Right forelimb (tissue), 1 donor: ENCODE measurements at regions not wholly inside any gene's neighbourhood (a gene's known extent, or its start where the extent isn't known, plus 50 kb on each side); places are given as distances from the start of the nearest gene placed in this dataset.
"Not testable (repeated sequence)": the region's sequence is repeated elsewhere in the genome, so short reads cannot be mapped to it uniquely, and the experiment has no call there.

Experiments
- DNase-seq: peaks from one replicate; pipeline ENCODE4 v3.0.0-alpha.2; 2018

DNA sequence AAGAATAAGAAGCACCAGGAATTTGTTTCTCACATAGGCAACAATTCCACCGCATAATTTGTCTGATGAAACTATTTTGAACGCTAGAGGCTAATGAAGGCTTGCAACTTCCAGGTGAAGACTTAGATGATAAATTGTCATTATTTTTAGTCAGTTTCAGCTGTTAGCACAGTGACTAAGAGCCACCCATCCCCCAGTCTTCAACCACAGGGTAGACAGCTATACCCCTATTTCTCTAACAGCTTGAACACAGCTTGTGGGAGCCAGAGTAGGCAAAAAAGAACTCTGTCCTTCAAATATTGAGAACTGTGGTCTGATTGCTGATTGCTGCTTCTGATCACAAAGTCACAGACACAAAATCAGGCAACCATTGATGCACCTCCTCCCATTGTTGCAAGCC lies 1124.8 kb upstream of the PRR20A start:
- DNase-seq, result no peak

DNA sequence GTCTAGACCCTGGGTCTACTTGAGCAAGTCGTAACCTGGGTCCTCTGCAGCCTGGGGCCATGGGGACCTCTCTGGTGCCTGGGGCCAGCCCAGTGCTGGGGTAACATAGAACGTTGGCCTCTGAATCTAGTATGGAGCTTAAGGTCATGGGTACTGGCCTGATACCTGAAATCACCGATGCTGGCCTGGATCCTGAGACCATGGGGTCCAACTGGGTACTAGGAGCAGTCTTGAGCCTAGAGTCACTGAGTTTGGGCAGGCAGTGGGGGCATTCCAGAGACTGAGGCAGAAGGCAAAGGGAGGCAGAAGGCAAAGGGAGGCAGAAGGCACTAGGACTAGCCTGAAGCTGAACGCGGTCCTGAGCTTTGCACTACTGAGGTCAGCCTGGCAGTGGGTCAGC lies 1121.1 kb upstream of the PRR20A start:
- no peak for DNase-seq

DNA sequence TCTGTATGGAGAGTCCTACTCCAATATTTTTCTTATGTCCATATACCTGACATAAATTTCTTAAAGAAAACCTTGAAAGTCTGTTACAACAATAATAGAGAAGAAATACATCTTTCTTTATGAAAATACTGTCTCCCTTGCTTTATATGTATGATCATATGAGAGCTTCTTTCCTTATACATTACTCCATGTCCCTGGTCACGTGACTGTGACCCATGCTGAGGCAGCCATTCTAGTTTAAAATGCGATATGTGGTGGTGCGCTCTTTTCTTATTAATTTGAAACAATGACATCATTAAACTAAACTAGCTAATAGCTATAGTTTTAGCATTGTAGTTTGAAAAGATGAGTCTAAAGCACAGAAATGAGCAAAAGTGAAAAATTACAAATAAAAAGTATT lies 1120.3 kb upstream of the PRR20A start:
- DNase-seq, result no peak

DNA sequence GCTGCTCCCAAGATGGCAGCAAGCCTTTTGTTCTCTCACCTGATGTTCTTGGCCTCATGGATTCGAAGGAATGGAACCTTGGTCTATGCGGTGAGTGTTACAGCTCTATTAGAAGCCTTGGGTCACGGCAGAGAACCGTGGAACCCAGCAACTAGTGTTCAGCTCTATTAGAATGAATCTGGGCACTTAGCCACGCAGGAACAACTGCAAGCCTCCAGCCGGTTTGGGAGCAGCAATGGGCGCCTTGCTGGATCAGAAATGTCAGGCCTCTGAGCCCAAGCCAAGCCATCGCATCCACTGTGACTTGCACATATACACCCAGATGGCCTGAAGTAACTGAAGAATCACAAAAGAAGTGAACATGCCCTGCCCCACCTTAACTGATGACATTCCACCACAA lies 1100.7 kb upstream of the PRR20A start:
- DNase-seq, result no peak

DNA sequence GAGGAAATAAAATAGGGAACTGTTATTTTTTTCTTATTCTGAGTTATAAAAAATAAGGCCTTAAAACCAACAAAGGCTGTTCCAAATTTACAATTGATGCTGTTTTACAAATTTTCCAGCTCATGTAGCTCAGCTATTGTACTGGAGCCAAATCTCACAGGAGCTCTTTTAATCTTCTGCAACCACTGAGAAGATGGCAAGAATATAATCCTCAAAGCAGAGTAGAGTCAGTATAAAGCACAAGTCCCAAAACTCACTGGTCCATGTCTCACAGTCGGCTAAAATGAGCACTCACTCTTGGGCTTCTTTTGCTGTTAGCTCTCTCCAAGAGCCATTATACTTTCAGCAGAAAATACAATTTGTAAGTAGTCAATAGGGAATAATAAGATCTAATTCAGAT lies 1074.4 kb upstream of the PRR20A start:
- no peak for DNase-seq

DNA sequence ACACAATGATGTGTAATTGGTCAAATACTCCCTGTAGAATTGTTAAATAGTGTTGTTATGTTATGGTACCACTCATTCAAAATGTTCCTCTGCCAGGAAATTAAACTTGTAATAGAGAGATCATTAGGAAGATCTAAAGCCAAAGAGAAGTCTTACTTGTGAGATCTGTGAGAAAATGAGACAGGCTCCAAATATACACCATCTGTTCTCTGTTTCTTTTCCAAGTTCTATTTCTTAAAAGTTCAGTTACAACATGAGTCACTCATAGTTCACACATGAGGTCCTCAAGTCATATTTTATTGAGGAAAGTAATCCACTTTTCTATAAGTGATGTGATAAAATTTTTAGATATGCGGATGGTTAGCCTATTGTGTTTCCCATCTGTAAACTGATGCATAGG lies 1038.1 kb upstream of the PRR20A start:
- no peak for DNase-seq

DNA sequence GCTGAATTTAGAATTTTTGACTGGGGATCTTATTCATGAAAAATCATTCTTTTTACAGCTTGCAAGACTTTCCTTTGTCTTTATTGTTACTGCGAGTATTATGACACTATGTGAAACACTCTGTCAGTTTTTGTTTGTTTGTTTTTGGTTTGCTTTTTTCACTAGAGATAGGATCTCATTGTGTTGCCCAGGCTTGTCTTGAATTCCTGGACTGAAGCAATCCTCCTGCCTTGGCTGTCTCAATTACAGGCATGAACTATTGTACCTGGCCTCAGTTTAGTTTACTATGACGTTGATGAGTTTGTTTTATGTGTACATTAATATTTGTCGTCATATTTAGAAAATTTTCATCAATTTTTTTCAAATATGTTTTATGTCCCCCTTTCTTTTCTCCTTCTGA lies 1030.0 kb upstream of the PRR20A start:
- no peak for DNase-seq

DNA sequence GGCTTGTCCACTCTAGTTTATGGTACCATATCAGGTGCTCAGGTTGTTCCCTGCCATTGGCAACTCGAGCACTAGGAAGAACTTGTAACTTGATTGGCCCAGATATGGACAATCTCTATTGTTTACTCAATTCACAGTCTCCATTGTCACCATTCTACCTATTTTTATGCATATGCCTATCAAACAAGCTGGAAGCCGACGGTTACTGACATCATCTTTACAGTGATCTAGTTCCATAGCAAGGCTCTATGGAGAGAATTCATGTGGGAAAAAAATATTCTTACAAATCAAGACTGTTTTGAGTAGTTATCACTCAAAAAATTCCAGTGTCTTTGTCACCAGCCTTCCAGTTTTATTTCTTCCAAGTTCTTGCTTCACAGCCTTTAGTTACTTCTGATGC lies 1006.2 kb upstream of the PRR20A start:
- no peak for DNase-seq

DNA sequence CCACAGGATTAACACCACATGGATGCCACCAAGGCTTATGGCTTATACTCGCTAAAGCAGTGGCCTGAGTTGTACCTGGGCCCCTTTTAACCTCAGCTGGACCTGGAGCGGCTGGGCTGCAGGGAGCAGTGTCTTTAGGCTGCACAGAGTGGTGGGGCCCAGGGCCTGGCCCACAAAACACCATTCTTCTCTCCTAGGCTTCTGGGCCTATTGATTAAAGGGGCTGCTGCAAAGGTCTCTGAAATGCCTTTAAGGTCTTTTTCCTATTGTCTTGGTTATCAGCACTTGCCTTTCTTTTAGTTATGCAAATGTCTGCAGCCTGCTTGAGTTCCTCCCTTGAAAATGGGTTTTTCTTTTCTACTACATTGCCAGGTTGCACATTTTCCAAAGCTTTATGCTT lies 973.9 kb upstream of the PRR20A start:
- no peak for DNase-seq

DNA sequence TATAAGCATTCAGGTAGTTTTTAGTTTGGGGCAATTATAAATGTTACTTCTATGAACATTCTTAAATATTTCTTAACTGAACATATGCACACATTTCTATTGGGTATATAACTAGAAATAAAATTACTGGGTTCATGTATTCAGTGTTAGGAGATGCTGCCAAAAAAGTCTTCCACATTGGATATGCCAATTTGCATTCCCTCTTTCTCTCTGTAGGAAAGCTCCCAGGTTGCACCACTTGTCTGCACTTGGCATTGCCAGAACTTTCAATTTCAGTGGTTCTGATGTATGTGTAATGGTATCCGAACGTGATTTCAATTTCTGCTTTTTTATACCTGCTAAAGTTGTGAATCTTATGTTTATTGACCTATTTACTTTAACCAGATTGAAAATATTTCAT lies 972.1 kb upstream of the PRR20A start:
- no peak for DNase-seq

DNA sequence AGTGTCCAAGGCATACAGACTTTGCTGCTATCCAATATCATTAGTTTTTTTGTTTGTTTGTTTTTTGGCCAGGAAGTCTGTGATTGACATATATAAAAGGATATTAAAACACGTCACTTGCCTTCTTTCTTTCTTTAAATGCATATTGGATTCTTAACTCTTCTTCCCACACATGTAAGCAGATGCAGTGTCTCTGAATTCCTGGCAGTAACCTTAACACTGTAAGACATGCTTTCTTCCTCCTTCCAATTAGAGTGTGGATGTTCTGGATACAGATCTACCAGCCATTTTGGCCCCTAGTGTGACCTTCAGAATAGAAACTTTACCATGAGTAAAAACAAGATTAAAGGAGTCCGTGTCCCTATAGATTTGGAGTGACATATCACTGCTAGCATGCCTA lies 967.4 kb upstream of the PRR20A start:
- DNase-seq, result no peak

DNA sequence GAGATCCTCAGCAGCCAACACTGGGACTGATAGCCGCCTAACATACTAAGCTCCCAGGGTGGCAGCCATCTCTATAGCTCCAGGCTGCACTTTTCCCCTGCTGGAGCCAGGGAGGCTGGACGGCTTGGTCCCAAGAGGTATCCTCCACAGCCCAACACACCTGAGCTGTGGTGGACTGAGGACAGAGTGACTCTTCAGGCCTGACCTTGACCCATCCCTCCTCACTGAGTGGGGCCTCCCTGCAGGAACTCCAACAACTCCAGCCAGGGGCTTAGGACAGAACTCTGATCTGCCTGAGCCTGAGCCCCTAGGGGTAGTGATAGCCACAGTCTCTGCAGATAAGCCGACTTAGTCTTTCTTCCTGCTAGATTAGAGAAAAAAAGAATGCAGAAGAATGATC lies 958.1 kb upstream of the PRR20A start:
- DNase-seq, result no peak

DNA sequence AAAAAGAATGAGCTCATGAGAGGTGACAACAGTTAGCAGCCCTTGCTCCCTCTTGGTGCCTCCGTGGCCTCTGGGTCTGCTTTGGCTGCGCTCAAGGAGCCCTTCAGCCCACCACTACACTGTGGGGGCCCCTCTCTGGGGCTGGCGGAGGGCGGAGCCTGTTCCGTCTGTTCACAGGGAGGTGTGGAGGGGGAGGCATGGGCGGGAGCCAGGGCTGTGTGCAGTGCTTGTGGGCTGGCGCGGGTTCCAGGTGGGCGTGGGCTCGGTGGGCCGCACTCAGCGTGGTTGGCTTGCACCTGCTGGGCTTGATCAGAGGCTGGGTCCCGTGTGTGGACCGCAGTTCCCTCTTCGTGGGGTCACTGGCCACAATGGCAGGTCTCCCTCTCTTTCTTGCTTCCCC lies 953.4 kb upstream of the PRR20A start:
- DNase-seq, result no peak

DNA sequence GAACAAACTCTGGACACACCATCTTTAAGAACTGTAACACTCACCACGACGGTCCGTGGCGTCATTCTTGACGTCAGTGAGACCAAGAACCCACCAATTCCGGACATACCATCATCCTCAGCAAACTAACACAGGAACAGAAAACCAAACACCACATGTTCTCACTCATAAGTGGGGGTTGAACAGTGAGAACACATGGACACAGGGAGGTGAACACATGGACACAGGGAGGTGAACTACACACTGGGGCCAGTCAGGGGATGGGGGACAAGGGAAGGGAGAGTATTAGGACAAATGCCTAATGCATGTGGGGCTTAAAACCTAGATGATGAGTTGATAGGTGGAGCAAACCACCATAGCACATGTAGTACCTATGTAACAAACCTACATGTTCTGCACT lies 952.1 kb upstream of the PRR20A start:
- not testable (repeated sequence) for DNase-seq

DNA sequence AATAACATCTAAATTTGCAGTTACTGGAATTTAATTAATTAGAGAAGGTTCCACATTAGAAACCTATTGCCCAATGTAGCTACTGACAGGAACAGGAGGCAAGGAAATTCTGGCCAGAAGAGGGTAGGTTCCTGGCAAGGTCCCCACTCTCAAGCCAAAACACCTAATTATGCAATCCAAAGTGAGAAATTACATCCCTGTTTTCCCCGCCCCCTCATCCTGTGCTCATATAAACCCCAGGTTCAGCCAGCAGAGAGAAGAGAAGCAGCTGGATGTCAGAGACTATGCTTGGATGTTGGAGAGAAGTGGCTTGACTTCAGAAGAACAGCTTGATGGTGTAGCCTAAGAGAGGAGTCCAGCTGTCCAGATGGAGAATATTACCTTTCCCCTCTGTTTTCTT lies 951.3 kb upstream of the PRR20A start:
- DNase-seq, result no peak

DNA sequence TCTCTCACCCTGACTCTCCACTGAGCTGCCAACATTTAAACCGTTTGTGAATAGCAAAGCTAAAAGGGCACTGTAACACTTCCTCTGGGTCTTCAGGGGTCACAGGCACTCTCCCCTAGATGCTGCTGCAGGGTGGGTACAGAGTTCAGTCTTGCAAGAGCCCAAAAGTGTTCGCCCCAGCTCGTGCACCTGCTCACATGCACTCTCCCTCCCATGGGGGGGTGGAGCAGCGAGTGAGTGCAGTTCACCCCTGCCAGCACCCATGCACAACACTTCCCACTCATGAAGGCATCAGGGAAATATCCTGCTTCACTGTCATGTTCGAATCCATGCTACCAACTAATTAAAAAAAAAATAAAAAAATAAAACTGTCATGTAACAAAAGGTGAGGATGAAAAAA lies 950.7 kb upstream of the PRR20A start:
- DNase-seq, result no peak

DNA sequence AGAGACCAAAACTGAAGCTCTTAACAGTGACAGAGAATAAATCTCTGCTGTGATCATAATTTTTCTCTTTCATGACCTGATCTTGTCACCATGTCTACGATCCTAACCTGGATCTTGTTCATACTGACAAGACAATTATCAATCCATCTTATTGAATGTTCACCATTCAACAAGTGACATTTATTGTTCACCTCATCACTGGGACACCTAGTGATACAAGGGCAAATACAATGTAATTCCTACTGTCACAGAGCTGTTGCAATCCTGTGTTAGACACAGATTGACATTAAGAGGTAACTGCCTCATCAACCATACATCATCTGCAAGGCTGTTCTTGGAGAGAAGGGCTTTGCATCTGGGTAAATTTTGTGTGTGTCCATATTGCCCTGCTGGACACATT lies 942.4 kb upstream of the PRR20A start:
- no peak for DNase-seq

DNA sequence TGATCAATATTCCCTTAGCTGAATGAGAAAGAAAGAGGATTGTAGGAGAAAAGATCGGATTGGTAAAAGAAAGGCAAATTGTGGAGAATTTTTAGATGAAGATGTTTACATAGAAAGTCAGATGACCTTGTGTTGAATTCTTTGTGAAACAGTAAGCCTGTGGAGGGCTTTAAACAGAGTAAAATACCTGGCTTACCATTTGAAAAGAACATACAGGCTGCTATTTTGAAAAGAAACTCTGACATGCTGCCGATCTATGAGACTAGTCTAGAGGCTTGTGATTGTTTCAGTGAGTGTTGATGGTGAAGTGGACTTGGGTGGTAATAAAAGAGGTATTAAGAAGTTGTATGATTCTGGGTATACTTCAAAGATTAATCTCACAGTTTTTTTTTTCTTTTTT lies 938.9 kb upstream of the PRR20A start:
- no peak for DNase-seq

DNA sequence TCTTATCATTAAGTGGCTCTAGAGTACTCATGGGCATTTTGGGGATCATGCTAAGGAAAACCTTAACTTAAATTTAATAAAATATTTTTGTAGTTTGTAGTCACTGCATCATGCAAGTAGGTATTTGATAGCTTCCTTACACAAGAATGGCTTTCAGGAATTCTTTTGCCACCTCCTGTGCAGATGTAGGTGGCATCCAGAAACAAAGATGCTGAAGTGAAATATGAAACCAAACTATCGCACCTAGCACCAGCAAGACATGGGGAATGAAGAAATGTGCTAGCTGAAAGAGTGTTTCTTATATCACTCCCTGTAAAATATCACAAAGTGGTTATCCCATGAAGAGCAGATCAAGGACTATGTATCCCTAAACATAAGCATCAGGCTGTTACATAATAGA lies 924.5 kb upstream of the PRR20A start:
- DNase-seq, result no peak

DNA sequence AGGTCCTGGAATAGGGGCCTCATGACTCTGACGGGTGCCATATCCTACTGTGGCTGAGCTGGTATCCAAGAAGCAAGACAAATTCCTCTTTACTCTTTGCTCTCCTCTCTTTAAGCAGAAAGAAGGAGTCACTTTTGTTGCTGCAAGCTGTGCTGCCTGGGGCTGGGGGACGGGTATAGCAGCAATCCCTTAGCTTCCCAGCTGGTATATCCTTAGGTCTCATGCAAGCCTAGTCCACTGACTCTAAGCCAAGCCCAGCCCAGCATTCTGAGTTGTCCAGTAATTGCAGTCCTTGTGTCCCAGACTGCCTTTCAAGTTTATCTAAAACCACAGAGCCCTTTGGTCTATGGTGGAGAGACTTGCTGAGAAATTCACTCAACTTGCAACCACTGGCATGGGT lies 893.0 kb upstream of the PRR20A start:
- DNase-seq, result no peak

DNA sequence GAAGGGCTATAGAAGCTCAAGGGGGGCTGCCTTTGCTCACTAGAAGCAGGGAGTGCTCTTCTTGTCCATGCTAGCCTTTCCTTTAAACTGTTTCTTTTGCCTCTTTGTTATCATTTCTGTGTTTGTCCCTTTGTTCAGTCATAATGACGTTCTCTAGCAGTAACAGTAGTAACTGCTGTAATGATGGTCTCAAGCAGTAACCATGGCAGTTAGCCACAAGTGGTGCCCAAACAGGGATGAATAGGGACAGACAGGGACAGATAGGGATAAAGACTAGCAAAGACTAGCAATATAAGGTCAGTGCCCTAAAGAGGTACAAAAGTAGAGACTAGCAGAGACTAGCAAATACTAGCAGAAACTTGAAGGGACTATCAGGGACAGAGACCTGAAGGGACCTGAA lies 869.0 kb upstream of the PRR20A start:
- no peak for DNase-seq

DNA sequence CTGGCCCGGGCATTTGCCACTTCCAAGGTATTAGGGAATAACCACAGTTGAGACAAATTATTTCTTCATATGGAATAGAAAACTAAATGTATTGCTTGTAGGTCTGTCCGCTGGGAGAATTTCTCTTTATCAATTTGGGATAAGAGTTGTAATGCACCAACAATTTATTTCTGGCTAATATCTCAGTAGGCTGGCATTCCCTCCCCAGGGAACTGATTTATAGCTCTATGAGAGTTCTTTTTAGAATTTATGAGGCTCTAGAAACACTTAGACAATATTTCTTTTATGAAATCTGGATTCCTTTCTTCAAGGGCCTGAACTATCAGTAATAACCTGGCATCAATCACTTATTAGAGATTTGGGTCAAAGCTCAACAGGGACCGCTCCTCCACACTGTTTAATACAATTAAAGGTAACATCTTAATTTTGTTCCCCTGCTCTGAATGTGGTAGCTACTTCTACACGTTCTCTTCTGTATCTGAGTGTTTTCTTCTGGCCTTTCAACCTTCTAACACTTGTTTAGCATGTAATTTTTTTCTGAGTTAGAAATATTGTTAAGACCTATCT lies 857.4 kb upstream of the PRR20A start:
- no peak for DNase-seq

DNA sequence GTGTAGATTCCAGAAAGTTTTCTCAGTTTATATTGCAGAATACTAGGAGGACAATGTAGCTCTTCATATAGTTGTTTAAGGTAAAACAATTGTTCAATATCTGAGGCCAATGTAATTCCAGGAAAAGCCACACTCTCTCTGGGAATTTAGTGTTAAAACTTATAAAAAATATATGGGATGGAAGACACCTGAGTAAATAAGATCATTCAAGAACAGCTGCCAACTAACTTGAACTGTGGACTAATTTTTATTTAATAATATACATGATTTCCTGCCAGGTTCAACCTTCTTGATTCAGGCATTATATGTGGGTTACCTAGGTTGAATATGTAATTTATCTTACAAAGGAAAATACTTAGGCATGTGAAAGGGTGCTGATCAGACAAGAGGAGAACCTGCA lies 841.1 kb upstream of the PRR20A start:
- DNase-seq, result no peak

DNA sequence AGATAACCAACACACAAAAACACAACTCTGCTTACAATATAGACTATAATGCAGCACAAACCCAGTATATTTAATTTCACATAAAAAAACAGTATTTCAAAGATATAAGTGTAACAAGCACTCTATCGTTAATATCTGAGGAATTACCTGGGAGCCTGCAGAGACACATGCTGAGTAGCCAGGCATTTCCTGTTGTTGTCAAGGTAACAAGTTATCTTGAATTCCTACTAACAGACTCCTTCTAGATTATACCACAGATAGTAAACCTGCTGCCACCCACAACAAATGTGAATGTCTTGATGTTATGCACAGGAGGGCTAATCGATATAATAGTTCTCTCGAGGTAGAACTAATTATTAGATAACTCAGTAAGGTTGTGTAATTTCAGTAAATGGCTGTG lies 826.0 kb upstream of the PRR20A start:
- DNase-seq, result no peak

DNA sequence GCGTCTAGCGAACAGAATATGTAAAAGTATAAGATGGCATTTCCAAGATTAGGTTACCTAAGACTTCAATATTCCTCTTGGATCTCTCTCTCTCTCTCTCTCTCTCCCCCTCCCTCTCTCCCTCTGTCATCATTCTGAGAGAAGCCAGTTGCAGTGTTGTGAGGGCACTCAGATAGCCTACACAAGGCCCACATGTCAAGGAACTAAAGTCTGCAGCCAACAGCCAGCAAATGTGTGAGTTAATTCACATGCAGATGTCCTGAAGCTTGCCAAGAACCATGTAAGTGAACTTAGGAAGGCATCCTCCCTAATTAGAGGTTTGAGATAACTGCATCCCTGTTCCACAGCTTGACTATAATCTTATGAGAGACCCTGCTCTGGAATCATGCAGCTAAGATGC lies 822.9 kb upstream of the PRR20A start:
- no peak for DNase-seq

DNA sequence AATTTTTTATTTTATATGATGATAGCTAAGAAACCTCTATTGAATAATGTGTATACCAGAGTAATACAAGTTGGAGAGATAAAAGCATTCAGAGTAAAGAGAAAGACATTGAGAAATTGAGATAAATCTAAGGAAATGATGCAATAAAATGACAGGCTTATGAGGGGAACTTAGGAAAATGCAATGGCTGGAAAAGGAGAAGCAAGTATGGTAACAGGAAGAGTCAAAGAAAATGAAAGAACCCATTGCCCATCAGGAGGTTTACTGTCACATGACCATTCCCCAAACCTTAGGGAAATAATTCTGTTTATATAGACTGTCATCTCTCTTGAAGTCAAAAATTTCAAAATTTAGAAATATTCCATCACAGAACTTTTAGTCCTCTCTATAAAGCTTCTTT lies 808.0 kb upstream of the PRR20A start:
- DNase-seq, result no peak
